ENCODE measurements at regions not wholly inside any gene's neighbourhood (a gene's known extent, or its start where the extent isn't known, plus 50 kb on each side); places are given as distances from the start of the nearest gene placed in this dataset.

DNA sequence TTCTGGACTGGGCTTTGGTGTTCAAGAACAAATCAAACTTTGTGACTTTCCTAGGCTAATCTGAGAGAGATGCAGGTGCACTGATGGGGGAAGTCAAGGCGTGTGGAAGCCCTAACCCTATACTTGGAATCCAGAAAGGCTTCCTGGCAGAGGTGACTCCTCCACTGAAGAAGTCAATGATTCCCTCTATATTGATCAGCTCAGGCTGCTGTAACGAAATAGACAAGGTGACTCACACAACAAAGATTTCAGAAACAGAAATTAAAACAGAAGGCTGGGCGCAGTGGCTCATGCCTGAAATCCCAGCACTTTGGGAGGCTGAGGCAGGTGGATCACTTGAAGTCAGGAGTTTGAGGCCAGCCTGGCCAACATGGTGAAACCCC is 69.6 kb upstream of the GGTA1 start:
- DNase-seq (ENCODE audit: low read depth in 2 of 2) = no peak

DNA sequence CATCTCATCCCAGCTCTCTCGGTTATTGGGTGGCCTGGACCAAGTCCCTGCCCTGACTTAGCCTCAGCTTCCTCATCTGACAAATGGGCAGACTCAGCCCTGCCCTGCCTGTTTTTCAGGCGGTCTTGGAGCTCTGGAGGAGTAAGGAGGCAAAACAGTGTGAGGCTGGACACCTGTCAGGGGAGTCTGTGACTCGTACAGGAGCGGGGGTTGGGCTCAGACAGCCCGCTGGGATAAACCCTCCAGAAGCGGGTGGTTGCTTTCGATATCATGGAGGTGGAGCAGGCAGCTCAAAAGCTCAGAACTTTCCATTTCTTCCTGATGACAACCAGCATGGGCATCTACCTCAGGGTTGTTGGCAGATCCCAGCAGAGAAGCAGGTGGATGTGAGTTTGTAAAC is 72.9 kb upstream of the GGTA1 start:
- DNase-seq (ENCODE audit: low read depth in 2 of 2) = no peak

DNA sequence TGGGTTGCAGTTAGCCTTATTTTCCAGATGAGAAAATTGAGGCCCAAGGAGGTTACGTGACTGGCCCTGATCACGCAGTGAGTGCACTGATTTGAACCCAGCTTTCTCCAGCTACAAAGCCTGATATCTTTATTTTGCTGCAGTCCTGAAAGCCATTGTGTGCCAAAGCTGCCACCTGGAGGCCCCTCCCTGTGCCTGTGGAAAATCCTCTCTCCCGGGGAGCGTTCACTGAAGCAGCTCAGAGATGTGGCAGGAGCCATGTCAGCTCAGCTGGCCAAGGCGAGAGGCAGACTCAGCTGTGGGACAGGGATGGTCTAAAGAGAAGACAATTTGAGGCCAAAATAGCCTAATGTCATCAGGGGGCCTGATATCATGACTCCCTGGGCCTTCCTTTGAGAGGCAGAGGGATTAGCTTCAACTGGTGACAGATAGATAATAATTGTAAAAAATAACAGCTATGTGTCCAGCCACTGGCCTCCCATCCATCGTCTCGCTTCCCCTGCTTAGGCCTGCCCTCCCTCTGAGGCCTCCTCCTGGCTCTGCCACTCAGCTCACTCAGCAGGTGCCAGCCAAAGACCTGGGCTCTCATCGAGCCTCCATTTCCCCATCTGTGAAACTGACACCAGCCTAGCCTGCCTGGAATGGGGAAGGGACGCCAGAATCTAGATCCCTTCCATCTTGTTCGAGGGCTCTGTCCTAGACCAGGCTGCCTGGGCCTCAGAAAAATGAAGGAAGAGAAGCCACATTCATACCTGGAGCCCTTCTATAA is 74.3 kb upstream of the GGTA1 start:
- DNase-seq (ENCODE audit: low read depth in 2 of 2) = no peak

DNA sequence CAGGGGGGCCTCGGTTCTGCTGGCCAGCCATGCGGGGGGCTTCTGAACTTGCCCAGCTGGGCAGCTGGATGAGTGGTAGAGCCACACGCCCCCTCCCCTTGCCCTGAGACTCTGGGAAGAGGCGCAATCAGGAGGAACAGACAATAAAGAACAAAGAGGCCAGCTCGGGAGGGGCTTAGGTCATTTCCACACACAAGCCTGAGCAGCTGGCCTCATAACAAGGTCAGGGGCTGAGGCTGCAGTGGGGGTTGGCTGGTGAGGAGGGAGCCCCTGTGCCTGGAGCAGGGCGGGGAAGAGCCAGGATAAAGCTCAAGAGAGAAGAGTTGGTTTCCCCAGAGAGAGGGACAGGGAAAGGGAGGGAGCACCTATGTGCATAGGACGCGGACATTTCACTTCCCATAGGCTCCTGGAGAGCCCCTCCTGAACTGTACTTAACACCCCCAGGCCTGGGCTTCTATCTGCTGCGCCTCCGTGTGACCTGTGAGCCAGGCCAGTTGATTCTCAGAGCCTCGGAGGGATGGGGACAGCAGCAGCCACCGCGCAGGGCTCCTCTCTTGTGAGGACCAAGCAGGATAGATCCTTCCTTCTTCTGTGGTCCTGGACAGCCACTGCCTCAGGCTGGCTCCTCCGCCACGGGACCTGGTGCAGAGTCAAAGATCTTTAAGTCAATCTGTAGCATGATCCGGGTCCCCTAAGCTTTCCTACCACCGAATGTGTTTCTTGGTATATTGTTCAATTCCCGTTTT is 75.3 kb upstream of the GGTA1 start:
- no peak for DNase-seq (ENCODE audit: low read depth in 2 of 2)

DNA sequence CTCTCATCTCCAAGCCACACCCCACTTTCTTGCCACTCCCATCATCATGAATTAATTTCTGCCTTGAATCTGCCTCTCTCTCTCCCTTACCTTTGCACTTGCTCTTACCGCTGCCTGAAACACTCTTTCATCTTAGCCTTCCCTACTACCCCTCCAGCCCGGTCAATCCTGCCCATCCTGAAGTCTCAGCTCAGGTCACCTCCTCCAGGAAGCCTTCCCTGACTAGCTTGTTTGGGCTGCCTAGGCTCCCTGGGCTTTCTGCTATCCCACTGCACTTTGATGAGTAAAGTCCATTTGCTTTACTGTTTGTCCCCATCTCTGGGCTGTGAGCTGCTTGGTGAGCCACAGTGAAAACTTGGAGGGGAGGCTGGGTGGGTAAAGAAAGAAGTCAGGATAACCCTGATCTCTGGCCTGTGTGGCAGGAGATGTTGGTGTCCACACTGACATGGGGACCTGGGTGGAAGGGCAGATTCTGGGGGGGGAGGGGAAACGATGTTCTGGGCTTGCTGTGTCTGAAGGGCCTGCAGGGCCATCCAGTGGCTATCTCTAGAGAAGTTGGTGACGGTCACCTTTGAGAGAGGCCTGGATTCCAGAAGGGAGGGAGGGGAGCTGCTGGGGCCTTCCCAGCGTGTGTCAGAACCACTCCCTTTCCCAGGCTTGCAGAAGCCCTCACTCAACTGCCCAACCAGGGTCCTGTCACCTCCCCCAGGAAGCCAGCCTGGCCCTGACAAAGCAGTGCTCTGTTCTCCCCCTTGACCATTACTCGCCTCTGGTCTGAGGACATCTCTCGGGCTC is 75.0 kb upstream of the DAB2IP start:
- DNase-seq (ENCODE audit: low read depth in 2 of 2) = no peak

DNA sequence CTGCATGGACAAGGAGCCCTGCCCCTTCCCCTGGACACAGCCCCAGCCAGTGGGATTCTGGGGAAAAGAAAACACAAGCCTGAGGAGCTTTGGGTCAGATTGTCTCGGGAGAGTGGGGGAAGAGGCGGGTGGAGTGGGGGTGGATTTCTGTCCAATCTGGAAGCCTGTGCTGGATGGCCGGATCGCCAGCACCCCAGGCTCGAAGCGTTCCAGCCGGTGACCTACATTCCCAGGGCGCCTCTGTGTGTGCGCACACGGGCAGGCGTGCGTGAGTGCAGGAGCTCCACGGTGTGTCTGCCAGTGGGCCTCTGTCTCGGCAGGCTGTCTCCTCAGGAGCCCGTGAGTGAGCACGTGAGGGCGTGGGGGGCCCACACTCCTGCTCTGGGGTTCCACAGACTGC is 74.3 kb upstream of the DAB2IP start:
- no peak for DNase-seq (ENCODE audit: low read depth in 2 of 2)

DNA sequence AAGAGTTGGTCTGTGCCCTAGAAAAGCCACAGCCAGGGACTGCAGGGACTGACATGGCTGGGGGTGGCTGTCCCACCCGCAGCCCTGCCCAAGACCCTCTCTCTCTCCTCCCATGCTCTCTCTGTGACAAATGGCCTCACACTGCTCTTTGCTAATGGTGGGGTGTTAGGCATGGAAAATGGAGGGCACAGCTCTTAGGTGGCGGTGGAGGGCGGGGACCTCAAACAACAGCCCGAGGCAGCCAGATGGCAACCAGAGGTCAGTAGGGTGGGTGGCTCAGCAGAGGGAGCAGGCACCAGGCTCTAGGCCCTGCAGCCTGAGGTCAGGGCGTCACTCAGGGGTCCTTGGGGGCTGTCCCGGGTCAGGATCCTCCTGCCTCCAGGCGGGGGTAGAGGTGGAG is 73.9 kb upstream of the DAB2IP start:
- DNase-seq (ENCODE audit: low read depth in 2 of 2) = no peak

DNA sequence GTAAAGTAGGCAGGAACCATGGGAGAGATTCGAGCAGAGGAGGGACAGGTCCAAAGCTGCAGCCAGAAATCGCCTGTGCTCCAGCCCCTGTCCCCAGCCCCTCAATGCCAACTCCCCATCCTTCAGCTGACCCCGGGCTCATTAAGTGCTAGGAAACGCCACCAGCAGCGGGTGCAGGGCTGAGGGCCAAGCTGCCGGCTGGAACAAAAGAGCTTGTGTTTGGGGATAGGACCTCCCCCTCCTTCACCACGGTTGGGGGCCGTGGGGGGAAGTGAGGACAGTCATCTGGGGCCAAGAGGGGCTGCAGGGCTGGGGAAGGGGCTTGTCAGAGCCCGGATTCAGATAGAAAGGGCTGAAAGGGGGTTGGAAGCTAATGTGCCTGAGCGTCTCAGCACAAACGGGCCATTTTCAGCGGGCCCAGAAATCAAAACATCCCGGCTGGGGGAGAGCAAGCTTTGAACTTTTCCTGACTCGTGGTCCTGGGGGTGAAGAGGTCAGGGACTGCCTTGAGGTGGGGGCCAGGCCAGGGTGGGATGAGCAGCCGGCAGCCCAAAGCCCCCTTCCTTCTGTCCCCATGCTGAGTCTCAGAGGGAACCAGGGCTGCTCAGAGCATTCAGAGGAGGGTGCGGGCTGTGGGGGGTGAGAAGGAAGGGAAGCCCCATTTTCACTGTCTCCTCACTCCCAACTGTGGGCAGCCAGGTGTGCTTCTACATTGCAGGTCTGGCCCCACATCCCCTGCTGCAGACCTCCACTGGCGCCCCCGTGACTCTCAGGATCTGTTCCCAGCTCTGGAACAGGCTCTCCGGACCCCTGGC is 69.4 kb upstream of the DAB2IP start:
- DNase-seq (ENCODE audit: low read depth in 2 of 2) = no peak

DNA sequence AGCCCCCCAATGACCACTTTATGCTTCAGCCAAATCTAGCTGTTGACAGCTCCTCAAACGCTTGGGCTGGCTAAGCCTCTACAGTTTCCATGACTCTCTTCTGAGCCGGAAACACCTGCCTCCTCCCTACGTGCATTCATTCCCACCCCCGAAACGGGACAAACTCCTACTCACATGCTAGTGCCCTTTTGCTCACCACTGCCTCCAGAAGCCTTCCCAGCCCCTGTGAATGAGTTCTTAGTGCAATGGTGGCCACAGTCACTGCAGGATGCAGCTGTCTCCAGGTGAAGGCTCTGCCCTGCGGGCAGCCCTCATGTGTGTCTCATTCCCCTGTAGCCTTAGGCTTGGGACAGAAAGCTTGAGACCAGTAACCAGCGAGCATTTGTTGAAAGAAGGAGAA is 68.8 kb upstream of the DAB2IP start:
- no peak for DNase-seq (ENCODE audit: low read depth in 2 of 2)

DNA sequence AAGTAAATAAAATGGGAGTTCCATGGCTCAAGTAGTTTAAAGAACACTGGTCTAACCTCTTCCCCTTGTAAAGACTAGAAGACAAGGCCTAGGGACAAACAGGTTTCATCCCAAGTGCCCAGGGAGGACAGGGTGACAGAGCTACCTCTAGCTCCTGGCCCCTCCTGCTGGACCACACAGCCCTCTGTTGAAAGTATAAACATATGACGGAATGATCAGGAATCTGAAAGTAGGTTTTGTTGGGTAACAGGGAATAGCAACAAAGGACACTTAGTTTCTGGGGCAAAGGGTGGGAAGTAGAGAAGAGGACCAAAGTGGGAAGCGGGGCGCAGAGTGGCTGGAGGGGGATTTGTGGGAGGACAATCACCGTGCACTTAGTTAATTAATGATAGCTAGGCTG is 67.0 kb upstream of the DAB2IP start:
- no peak for DNase-seq (ENCODE audit: low read depth in 2 of 2)

DNA sequence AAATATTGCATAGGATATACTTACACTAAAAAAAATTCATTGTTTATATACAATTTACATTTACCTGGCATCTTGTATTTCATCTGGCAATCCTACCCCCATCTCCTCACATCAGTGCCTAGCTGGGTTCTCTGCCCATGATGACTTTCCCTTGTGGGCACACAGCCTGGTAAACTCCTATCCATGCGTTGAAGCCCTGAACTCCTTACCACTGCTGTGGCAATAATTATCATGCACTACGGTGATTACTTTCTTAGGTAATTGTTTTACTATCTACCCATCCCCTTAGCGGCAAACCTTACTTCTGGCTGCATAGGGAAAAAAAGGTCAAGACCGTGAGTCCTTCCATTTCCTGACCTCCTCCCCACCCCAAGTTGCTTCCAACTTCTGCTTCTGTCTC is 63.6 kb upstream of the DAB2IP start:
- no peak for DNase-seq (ENCODE audit: low read depth in 2 of 2)

DNA sequence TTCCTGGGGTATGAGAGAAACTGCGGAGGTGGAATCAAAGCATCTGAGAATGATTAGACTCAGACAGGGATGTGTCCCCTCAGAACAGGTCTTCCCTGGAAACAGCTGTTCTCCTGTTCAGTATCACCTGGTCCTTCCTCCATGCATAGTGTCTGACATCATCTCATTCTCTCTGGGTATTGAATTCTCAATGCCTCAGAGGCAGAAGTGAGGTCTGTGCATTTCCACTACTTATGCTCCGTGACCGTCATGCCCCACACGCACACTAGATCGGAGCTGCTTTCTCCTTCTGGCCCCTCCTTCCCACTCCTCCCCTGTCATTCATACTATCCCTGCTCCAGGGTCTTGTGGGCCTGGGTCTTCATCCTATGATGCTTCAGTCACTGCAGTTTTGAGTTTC is 61.4 kb upstream of the DAB2IP start:
- DNase-seq (ENCODE audit: low read depth in 2 of 2) = no peak

DNA sequence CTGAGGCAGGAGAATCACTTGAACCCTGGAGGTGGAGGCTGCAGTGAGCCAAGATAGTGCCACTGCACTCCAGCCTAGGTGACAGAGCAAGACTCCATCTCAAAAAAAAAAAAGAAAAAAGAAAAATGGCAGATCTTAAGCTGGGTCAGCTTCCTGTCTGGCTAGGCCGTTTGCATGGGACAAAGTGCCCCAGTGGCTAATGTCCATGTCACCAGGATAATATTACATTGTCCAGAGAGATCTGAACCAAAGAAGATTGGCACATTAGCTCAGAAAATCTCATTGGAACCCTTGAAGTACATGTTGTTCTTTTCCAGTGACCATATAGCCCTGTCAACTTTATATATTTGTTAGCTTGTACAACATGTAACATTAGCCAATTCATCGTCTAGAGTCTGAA is 59.2 kb upstream of the DAB2IP start:
- no peak for DNase-seq (ENCODE audit: low read depth in 2 of 2)

DNA sequence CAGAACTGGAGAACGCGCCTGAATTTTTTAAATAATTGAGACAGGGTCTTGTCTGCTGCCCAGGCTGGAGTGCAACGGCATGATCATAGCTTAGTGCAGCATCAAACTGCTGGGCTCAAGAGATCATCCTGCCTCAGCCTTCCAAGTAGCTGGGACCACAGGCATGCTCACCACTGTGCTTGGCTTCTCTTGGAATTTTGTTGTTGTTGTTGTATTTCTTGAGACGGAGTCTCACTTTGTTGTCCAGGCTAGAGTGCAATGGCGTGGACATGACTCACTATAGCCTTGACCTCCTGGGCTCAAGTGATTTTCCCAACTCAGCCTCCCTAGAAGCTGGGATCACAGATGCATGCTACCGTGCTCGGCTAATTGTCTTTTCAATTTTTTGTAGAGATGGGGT is 58.4 kb upstream of the DAB2IP start:
- no peak for DNase-seq (ENCODE audit: low read depth in 2 of 2)

DNA sequence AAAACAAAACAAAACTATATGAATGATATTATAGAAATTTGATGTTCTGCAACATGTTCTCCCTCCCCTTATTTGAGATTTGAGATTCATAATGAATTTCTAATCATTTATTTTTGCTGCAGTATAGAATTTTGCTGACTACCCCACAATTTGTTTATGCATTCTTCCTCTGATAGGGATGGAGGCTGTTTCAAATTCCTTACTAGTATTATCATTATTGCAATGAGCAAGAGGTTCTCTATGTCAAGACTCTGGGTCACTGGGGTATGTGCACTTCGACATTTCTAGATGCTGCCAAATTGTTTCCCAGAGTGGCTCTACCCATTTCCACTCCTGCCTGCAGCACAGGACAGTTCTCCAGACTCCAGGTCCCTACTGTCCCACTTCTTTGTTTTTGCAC is 54.9 kb upstream of the DAB2IP start:
- DNase-seq (ENCODE audit: low read depth in 2 of 2) = no peak

DNA sequence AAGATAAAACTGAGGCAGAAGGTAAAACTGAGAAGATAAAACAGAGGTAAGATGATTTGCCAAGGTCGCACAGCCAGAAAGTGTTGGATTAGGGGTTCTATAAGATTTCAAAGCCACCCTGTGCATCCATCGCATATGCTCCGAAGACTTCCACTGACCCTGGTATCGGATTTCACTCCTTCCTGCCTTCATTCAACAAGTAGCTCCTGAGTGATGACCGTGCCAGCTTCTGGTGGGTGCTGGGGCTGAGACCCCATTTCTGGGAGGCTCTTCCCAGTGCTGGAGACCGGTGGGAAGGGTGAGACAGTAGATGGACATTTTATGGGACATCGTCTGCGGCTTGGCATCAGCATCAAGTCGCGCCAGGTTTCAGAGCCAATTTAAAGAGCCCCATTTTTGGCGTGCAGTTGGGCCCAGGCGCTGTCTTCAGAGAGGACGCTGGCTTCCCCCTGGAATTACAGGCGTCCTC is 53.7 kb upstream of the DAB2IP start:
- no peak for DNase-seq (ENCODE audit: low read depth in 2 of 2)

DNA sequence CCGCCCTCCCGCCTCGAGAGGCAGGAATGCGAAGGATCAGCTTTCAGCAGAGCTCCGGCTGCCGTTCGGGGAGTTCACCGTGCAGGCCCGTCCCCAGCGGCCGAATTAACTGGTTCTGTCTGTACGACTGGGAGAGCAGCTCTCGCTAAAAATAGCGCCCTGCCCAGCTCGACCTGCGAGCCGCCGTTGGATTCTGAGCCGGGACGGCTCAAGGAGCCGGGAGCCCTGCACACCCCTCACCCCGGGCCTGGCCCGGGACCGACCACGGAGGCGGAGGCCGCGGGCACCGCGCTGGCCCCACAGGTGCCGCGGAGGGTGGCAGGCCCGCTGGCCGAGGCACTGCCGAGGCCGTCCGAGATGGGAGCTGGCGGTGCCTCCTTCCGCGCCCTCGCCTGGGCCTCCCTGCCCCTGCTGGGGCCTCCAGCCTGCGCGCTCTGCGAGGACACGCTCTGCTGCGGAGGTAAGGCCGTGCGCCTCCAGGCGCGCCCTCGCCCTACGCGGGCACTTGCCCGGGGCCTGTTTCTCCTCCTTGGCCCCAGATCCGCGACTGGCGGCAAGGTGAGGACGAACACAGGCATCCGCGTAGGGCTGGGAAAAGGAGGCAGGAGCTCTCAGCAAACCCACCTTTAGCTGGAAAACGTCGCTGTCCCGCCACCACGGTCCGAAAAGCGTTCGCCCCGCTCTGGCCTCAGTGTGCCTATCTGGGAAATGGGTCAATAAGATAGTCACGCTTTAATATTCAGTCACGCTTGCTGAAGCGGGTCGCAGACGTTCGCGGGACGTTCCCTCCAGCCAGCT is 53.1 kb upstream of the DAB2IP start:
- no peak for DNase-seq (ENCODE audit: low read depth in 2 of 2)

DNA sequence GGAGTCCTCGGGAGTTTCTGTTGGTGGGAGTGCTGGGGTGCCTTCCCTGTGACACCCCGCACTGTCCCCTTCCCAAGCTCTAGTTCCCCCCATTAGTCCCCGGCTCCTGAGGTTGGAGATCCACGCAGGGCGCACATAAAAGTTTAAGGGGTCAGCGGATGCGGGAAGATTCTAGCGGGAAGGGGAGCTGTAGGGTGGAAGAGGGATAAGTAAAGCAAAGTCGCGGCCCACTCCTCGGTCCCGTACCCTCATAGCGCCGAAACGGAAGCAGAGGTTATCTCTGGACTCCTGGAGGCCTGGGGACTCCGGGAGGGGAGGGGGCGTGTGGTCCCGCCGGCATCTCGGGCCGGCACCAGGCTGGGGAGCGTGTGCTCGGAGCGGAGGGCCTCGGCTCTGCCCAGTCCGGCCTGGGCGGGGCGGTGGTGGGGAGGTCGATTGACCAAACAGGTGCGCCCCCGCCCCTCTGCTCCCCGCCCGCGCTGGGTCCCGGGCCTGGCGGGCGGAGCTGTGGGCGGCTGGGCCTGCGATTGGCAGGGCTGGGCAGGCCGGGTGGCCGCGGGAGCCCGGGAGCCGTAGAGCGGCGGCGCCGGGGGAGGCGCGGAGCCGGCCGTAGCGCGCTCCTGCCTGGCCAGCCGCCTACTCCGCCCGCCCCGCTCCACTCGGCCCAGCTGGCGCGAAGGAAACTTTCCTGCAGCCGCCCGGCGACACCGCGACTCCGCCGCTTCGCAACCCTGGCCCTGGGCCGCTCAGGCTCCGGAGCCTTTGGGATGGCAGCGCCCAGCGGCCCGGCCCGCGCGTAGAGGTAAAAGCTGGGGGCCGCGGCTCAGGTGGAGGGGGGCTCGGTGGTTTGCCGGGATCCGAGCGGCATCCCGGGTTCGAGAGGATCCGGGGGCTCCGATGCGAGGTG is 52.2 kb upstream of the DAB2IP start:
- no peak for DNase-seq (ENCODE audit: low read depth in 2 of 2)

DNA sequence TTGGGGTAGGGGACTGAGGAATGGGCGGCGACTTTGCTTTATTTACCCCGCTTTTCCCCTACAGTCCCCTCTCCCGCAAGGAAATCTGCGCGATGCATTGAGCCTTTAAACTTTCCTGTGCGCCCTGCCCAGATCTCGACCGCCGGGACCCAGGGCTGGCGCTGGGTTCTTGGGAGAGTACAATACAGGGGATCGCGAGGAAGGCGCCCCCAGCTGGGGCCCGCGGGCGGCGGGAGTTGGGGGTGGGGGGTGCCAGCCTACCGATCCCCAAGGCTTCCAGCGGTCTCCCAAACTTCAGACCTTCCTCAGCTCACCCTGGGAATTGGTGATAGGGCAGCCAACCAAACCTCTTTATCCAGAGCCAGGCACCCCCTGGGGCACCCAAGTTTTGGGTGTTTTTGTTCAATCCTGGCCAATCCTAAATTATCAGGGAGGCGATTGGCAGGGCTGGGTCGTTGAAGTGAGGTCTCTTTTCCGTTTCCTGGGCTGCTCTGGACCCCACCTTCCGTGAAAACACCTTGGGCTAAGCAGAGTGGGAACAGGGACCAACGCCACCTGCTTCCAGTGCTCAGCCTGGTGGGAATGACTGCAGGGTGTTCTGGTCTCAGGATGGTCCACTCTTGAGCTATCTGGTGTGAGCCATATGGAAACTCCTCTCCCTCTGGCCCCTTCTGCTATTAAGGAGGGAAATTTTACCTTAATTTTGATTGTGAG is 51.4 kb upstream of the DAB2IP start:
- no peak for DNase-seq (ENCODE audit: low read depth in 2 of 2)

Data from stimulated activated CD4-positive, alpha-beta T cell treated with anti-CD3 and anti-CD28 coated beads, Interleukin-1b, Interleukin-23, amount 100 ng/mL, for 1 hour (primary cell).